ENCODE measurements at regions not wholly inside any gene's neighbourhood (a gene's known extent, or its start where the extent isn't known, plus 50 kb on each side); places are given as distances from the start of the nearest gene placed in this dataset.

- TF ChIP-seq ETS1 (IDR thresholded peaks at IDR 0.05), result no peak
- Histone ChIP-seq H2AFZ (no peak overlapping the region), H4K20me1 (replicated peaks; ENCODE audit: insufficient read depth) (no peaks in the 10 kb centered on the region), H3F3A (replicated peaks; ENCODE audit: low read depth) (no peaks in the 10 kb centered on the region), H3K27ac (ENCODE audit: low read depth) (no peak overlapping the region), H3K4me3 (no peak overlapping the region), H3K27me3 (ENCODE audit: insufficient read depth) (no peaks in the 10 kb centered on the region), H3K4me2 (no peak overlapping the region), H3K9me2 (ENCODE audit: insufficient read depth) (no peaks in the 10 kb centered on the region; the same call in 1 of the 2 replicates), H3K36me3 (ENCODE audit: insufficient read depth) (no peaks in the 10 kb centered on the region), H3K4me1 (ENCODE audit: insufficient read depth) (no peaks in the 10 kb centered on the region), H3K79me2 (replicated peaks; ENCODE audit: insufficient read depth) (no peaks in the 10 kb centered on the region)
- DNase-seq (ENCODE audit: low spot score) (no peak), ATAC-seq (no peak)
- no peaks in the 10 kb centered on the region for H3K27me3 Mint-ChIP-seq (ENCODE audit: insufficient read depth, low read depth, poor library complexity)
- no peaks in the 10 kb centered on the region for H3K4me1 Mint-ChIP-seq
- H3K36me3 Mint-ChIP-seq (ENCODE audit: low read depth), result no peaks in the 10 kb centered on the region
- no peak overlapping the region for H3K27ac Mint-ChIP-seq
- no peaks in the 10 kb centered on the region for H3K9me3 Mint-ChIP-seq
- H3K4me3 Mint-ChIP-seq, result no peak overlapping the region
These were observed 1604.0 kb downstream of the REEP3 start for GRCh38 chr10:65125212-65125611.

GRCh38 chr10:65126288-65126687, 1605.1 kb downstream of the REEP3 start:
- no peak for DNase-seq (ENCODE audit: low spot score)
- Mint-ChIP-seq H3K4me1 (no peaks in the 10 kb centered on the region), H3K27ac (no peak overlapping the region), H3K9me3 (no peaks in the 10 kb centered on the region), H3K36me3 (ENCODE audit: low read depth) (no peaks in the 10 kb centered on the region), H3K4me3 (no peak overlapping the region), H3K27me3 (ENCODE audit: insufficient read depth, low read depth, poor library complexity) (no peaks in the 10 kb centered on the region)
- H4K20me1 ChIP-seq (replicated peaks; ENCODE audit: insufficient read depth), result no peaks in the 10 kb centered on the region
- no peak overlapping the region for H2AFZ ChIP-seq
- no peak overlapping the region for H3K4me3 ChIP-seq
- H3K36me3 ChIP-seq (ENCODE audit: insufficient read depth), result no peaks in the 10 kb centered on the region
- ATAC-seq, result no peak
- H3K9me2 ChIP-seq (ENCODE audit: insufficient read depth), result no peaks in the 10 kb centered on the region; the same call in 1 of the 2 replicates
- no peak overlapping the region for H3K4me2 ChIP-seq
- no peak overlapping the region for H3K27ac ChIP-seq (ENCODE audit: low read depth)
- no peaks in the 10 kb centered on the region for H3K79me2 ChIP-seq (replicated peaks; ENCODE audit: insufficient read depth)
- no peaks in the 10 kb centered on the region for H3K27me3 ChIP-seq (ENCODE audit: insufficient read depth)
- no peaks in the 10 kb centered on the region for H3F3A ChIP-seq (replicated peaks; ENCODE audit: low read depth)
- TF ChIP-seq NANOG (IDR thresholded peaks at IDR 0.05; ENCODE audit: borderline replicate concordance), result no peak
- no peaks in the 10 kb centered on the region for H3K4me1 ChIP-seq (ENCODE audit: insufficient read depth)

GRCh38 chr10:65128277-65128676, 1607.1 kb downstream of the REEP3 start:
- no peak overlapping the region for H3K27ac ChIP-seq (ENCODE audit: low read depth)
- H3K4me3 ChIP-seq, result no peak overlapping the region
- Mint-ChIP-seq H3K27ac (no peak overlapping the region), H3K36me3 (ENCODE audit: low read depth) (no peaks in the 10 kb centered on the region), H3K4me1 (no peaks in the 10 kb centered on the region), H3K27me3 (ENCODE audit: insufficient read depth, low read depth, poor library complexity) (no peaks in the 10 kb centered on the region), H3K4me3 (no peak overlapping the region), H3K9me3 (no peaks in the 10 kb centered on the region)
- H3K36me3 ChIP-seq (ENCODE audit: insufficient read depth), result no peaks in the 10 kb centered on the region
- H3F3A ChIP-seq (replicated peaks; ENCODE audit: low read depth), result no peaks in the 10 kb centered on the region
- no peaks in the 10 kb centered on the region for H3K9me2 ChIP-seq (ENCODE audit: insufficient read depth)
- no peaks in the 10 kb centered on the region for H3K79me2 ChIP-seq (replicated peaks; ENCODE audit: insufficient read depth)
- H3K4me2 ChIP-seq, result no peak overlapping the region
- H3K27me3 ChIP-seq (ENCODE audit: insufficient read depth), result no peaks in the 10 kb centered on the region
- ATAC-seq (no peak), DNase-seq (ENCODE audit: low spot score) (no peak)
- H4K20me1 ChIP-seq (replicated peaks; ENCODE audit: insufficient read depth), result no peaks in the 10 kb centered on the region
- no peaks in the 10 kb centered on the region for H3K4me1 ChIP-seq (ENCODE audit: insufficient read depth)
- H2AFZ ChIP-seq, result no peak overlapping the region
- TF ChIP-seq POLR2AphosphoS5 (IDR thresholded peaks at IDR 0.05; ENCODE audit: low read depth) (no peak), JUNB (IDR thresholded peaks at IDR 0.05; ENCODE audit: unreplicated experiment) (no peak), EZH2phosphoT487 (IDR thresholded peaks at IDR 0.05; ENCODE audit: unreplicated experiment) (no peak), ZNF114 (CRISPR knock-in tag; IDR thresholded peaks at IDR 0.05) (no peak), REST (IDR thresholded peaks at IDR 0.05; ENCODE audit: unreplicated experiment) (no peak), ZNF331 (CRISPR knock-in tag; IDR thresholded peaks at IDR 0.05; ENCODE audit: low read depth) (no peak), NANOG (IDR thresholded peaks at IDR 0.05; ENCODE audit: borderline replicate concordance) (no peak)
